Panc1 (cell line): ENCODE measurements at regions not wholly inside any gene's neighbourhood (a gene's known extent, or its start where the extent isn't known, plus 50 kb on each side); places are given as distances from the start of the nearest gene placed in this dataset.

Source experiments
- ATAC-seq: fragments of 200-7000 bp; cut with Tn5 transposase; 2 replicates; pipeline ENCODE4 v1.9.1; 2020; ENCODE audit warnings: mild to moderate bottlenecking, moderate library complexity
- BruUV-seq: library from RNA; stranded (reverse); fragments of 400-500 nt; replicated peaks from 2 replicates; lab custom pipeline; 2021; lab: Mats Ljungman, UMichigan
- CTCF ChIA-PET: fragments of 300-600 bp; sonication (Branson Sonifier 250); formaldehyde crosslinking; loops from one replicate; lab custom pipeline; 2022; ENCODE audit warnings: antibody characterized with exemption; lab: Charles Lee
- POLR2A ChIA-PET: fragments of 300-600 bp; sonication (Branson Sonifier 250); formaldehyde crosslinking; loops from one replicate; lab custom pipeline; 2022; ENCODE audit warnings: antibody characterized with exemption; lab: Charles Lee
- DNase-seq: peaks from one replicate; pipeline ENCODE4 v3.0.0-alpha.2; 2010; ENCODE audit warnings: low read depth, low spot score
- H3K27ac ChIP-seq: 2 replicates; pipeline ENCODE4 v1.5.1; 2011; ENCODE audit warnings: mild to moderate bottlenecking, low read length, inconsistent platforms
- H3K27me3 ChIP-seq: fragments of 200-500 bp; sonication (Bioruptor generic); 2 replicates; pipeline ENCODE4 v1.6.0; 2014; ENCODE audit warnings: low read length, inconsistent platforms; ENCODE audit not compliant: control insufficient read depth, insufficient read depth
- H3K36me3 ChIP-seq: fragments of 200-500 bp; sonication (Bioruptor generic); 2 replicates; pipeline ENCODE4 v1.5.1; 2014; ENCODE audit warnings: inconsistent platforms, mild to moderate bottlenecking, low read length, moderate library complexity; ENCODE audit not compliant: control insufficient read depth, insufficient read depth
- H3K4me1 ChIP-seq: 2 replicates; pipeline ENCODE4 v1.5.1; 2011; ENCODE audit warnings: inconsistent platforms, mild to moderate bottlenecking, low read length, moderate library complexity; ENCODE audit not compliant: control insufficient read depth, insufficient read depth
- H3K4me3 ChIP-seq, 2 experiments: 2 replicates each; pipeline ENCODE4 v1.5.1; 2011 to 2012; ENCODE audit warnings: low read depth in 2 of 2, low read length in 2 of 2, mild to moderate bottlenecking in 2 of 2, inconsistent platforms in 1 of 2, moderate library complexity in 1 of 2
- H3K9me3 ChIP-seq: fragments of 200-500 bp; sonication (Bioruptor generic); 2 replicates; pipeline ENCODE4 v1.5.1; 2014; ENCODE audit warnings: low read depth, mild to moderate bottlenecking, inconsistent platforms, low read length, moderate library complexity; ENCODE audit not compliant: control insufficient read depth, insufficient read depth
- POLR2AphosphoS5 ChIP-seq: IDR thresholded peaks from 2 replicates; pipeline ENCODE4 v1.6.1; 2012; ENCODE audit warnings: mild to moderate bottlenecking, low read depth, low read length, moderate library complexity
- SIN3A ChIP-seq: IDR thresholded peaks from 2 replicates; pipeline ENCODE4 v1.6.1; 2012; ENCODE audit warnings: low read depth, mild to moderate bottlenecking, low read length, moderate library complexity, borderline replicate concordance; ENCODE audit not compliant: insufficient read depth
- TCF7L2 ChIP-seq: IDR thresholded peaks from 2 replicates; pipeline ENCODE4 v1.6.1; 2011; ENCODE audit warnings: mild to moderate bottlenecking, low read depth, low read length, inconsistent platforms
- in situ Hi-C: cut with HindIII; loops from 2 replicates; pipeline ENCODE4 v1.10.0; 2016; ENCODE audit warnings: low sequenced_read_pairs, low pct_unique_long_range_greater_than_20kb
- intact Hi-C: fragments of 100-400 bp; cut with micrococcal nuclease; formaldehyde crosslinking; loops from one replicate; pipeline ENCODE4 v1.10.0; 2022; ENCODE audit not compliant: unreplicated experiment
- TF ChIP-seq, protein P1 (sequence below): fragments of 450-650 bp; IDR thresholded peaks from 2 replicates; pipeline ENCODE4 v1.5.1; 2017; ENCODE audit warnings: mild to moderate bottlenecking
- TF ChIP-seq, protein P2 (sequence below), 2 experiments: IDR thresholded peaks; 2 replicates each; pipeline ENCODE4 v1.6.1; 2011 to 2012; ENCODE audit warnings: low read depth in 2 of 2, control low read depth in 1 of 2, low read length in 1 of 2, mild to moderate bottlenecking in 1 of 2, moderate library complexity in 1 of 2; ENCODE audit not compliant: insufficient read depth in 1 of 2

DNA sequence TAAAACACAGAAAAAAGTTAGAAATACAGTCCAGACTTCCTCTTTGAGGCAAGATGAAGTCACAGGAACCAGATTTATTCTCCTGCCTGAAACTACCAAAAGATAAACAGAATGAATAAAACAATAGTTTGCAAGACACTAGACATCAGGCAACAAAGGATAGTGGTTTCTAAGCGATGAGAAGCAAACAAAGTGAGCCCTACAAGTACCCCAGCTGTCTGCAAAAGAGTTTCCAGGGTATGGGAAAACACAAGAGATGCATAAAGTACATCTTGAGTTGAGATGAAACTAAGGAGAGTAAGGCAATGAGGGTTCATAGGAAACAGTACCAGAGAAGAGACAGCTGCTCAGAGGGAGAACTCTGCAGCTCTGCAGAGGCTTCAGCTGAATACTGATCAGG is 83.3 kb upstream of the COL24A1 start:
- no peak for ATAC-seq

DNA sequence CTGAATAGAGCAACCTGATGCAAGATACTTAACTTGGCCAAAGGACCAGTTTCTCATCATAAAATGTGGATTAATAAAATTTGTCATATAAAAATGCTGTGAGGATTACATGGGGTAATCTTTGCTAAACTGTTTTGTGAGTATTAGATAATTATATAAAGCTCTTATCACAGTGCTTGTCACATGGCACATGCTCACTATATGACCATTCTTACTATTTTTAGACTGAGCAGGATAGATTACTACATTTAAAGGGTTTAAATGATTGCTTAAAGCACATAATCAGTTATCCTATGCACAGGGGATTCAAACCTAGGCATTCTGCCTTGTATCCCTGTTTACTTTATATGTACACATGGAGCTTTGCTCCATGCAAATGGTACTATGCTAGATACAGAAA is 82.9 kb upstream of the COL24A1 start:
- ChIA-PET CTCF (no interaction called here), POLR2A (interaction anchor here (0.5 kb wide), 1 partner anchor 1404 kb away, joined by 11 read pairs; no protein-coding TSS in a partner anchor)
- no peak for ATAC-seq

More for the DNA sequence above, 83.3 kb upstream of the COL24A1 start:
- in situ Hi-C loops = no loop called here
- no peak for DNase-seq
- Histone ChIP-seq H3K4me1 (no peaks in the 10 kb centered on the region), H3K27me3 (no peaks in the 10 kb centered on the region; the same call in 1 of the 2 replicates), H3K27ac (no peak overlapping the region), H3K9me3 (peaks cover 13% of the 10 kb centered on the region), H3K36me3 (no peaks in the 10 kb centered on the region), H3K4me3 (no peak overlapping the region)
- ChIA-PET CTCF (no interaction called here), POLR2A (no interaction called here)
- no TSS peak for BruUV-seq
- TF ChIP-seq TCF7L2 (no peak), POLR2AphosphoS5 (no peak), SIN3A (no peak)
- TF ChIP-seq, protein P1, sequence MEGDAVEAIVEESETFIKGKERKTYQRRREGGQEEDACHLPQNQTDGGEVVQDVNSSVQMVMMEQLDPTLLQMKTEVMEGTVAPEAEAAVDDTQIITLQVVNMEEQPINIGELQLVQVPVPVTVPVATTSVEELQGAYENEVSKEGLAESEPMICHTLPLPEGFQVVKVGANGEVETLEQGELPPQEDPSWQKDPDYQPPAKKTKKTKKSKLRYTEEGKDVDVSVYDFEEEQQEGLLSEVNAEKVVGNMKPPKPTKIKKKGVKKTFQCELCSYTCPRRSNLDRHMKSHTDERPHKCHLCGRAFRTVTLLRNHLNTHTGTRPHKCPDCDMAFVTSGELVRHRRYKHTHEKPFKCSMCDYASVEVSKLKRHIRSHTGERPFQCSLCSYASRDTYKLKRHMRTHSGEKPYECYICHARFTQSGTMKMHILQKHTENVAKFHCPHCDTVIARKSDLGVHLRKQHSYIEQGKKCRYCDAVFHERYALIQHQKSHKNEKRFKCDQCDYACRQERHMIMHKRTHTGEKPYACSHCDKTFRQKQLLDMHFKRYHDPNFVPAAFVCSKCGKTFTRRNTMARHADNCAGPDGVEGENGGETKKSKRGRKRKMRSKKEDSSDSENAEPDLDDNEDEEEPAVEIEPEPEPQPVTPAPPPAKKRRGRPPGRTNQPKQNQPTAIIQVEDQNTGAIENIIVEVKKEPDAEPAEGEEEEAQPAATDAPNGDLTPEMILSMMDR = no peak
- TF ChIP-seq, protein P2, sequence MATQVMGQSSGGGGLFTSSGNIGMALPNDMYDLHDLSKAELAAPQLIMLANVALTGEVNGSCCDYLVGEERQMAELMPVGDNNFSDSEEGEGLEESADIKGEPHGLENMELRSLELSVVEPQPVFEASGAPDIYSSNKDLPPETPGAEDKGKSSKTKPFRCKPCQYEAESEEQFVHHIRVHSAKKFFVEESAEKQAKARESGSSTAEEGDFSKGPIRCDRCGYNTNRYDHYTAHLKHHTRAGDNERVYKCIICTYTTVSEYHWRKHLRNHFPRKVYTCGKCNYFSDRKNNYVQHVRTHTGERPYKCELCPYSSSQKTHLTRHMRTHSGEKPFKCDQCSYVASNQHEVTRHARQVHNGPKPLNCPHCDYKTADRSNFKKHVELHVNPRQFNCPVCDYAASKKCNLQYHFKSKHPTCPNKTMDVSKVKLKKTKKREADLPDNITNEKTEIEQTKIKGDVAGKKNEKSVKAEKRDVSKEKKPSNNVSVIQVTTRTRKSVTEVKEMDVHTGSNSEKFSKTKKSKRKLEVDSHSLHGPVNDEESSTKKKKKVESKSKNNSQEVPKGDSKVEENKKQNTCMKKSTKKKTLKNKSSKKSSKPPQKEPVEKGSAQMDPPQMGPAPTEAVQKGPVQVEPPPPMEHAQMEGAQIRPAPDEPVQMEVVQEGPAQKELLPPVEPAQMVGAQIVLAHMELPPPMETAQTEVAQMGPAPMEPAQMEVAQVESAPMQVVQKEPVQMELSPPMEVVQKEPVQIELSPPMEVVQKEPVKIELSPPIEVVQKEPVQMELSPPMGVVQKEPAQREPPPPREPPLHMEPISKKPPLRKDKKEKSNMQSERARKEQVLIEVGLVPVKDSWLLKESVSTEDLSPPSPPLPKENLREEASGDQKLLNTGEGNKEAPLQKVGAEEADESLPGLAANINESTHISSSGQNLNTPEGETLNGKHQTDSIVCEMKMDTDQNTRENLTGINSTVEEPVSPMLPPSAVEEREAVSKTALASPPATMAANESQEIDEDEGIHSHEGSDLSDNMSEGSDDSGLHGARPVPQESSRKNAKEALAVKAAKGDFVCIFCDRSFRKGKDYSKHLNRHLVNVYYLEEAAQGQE (IDR thresholded peaks at IDR 0.05; ENCODE audit: insufficient read depth in 1 of 2, low read depth in 2 of 2, low read length in 1 of 2) = no peak
- intact Hi-C loops = no loop called here

More for the DNA sequence above, 82.9 kb upstream of the COL24A1 start:
- Histone ChIP-seq H3K4me1 (no peaks in the 10 kb centered on the region), H3K36me3 (no peaks in the 10 kb centered on the region), H3K27me3 (peaks cover 2% of the 10 kb centered on the region; the same call in 1 of the 2 replicates), H3K9me3 (peaks cover 17% of the 10 kb centered on the region), H3K4me3 (no peak overlapping the region), H3K27ac (no peak overlapping the region)
- TF ChIP-seq POLR2AphosphoS5 (no peak), TCF7L2 (no peak), SIN3A (no peak)
- TF ChIP-seq, protein P1 = no peak
- TF ChIP-seq, protein P2 (IDR thresholded peaks at IDR 0.05; ENCODE audit: insufficient read depth in 1 of 2, low read depth in 2 of 2, low read length in 1 of 2) = no peak
- DNase-seq = no peak
- intact Hi-C loops (no loop called here), in situ Hi-C loops (no loop called here)
- BruUV-seq = no TSS peak
